Spleen (tissue), 7 donors: ENCODE measurements at regions not wholly inside any gene's neighbourhood (a gene's known extent, or its start where the extent isn't known, plus 50 kb on each side); places are given as distances from the start of the nearest gene placed in this dataset.

Experiments
- CTCF ChIP-seq, 11 experiments: fragments of 200-600 bp in 7 of 11; fragments of 450-650 bp in 4 of 11; sonication (generic) in 4 of 11; IDR thresholded peaks in 8 of 11; conservative IDR thresholded peaks in 3 of 11; 1 replicate in 7 of 11; 2 replicates in 4 of 11; pipeline versions ENCODE4 v1.4.0 to v1.8.0; 2016 to 2021; ENCODE audit warnings: antibody characterized with exemption in 11 of 11, inconsistent platforms in 4 of 11, mild to moderate bottlenecking in 1 of 11
- POLR2A ChIP-seq, 3 donors: fragments of 450-650 bp; IDR thresholded peaks; one replicate each; pipeline ENCODE4 v1.5.1; 2017; ENCODE audit warnings: antibody characterized with exemption in 3 of 3, mild to moderate bottlenecking in 1 of 3
- POLR2AphosphoS5 ChIP-seq, 3 donors: sonication (generic); formaldehyde crosslinking; IDR thresholded peaks; one replicate each; pipeline ENCODE4 v1.5.1; 2017; ENCODE audit warnings: antibody characterized with exemption in 3 of 3
- donor health status: DM: no; HTN: no; CAD: no; lungs with moderate emphysema.
- donor health status: DM: no; HTN: no; CAD: no.
- donor health status: DM: no; HTN: no; CAD: no.

GRCh38 chr7:26048663-26049062, 103.3 kb upstream of the NFE2L3 start:
- TF ChIP-seq CTCF (IDR thresholded peaks at IDR 0.05 in 8 of 11, conservative IDR thresholded peaks at IDR 0.05 in 3 of 11) (no peak), POLR2A (IDR thresholded peaks at IDR 0.05) (no peak), POLR2AphosphoS5 (IDR thresholded peaks at IDR 0.05) (no peak)
